Activated CD4-positive, alpha-beta T cell treated with anti-CD3 and anti-CD28 coated beads, Interleukin-2, Interleukin-6, amounts not matched to agents 100 ng/mL and 50 ng/mL, durations not matched to agents 16 hours and 8 hours (primary cell): ENCODE measurements at regions not wholly inside any gene's neighbourhood (a gene's known extent, or its start where the extent isn't known, plus 50 kb on each side); places are given as distances from the start of the nearest gene placed in this dataset.
"Not testable (repeated sequence)": the region's sequence is repeated elsewhere in the genome, so short reads cannot be mapped to it uniquely, and the experiment has no call there.

Experiments
- DNase-seq: peaks from one replicate; pipeline ENCODE4 v3.0.0-alpha.2; 2020

DNA sequence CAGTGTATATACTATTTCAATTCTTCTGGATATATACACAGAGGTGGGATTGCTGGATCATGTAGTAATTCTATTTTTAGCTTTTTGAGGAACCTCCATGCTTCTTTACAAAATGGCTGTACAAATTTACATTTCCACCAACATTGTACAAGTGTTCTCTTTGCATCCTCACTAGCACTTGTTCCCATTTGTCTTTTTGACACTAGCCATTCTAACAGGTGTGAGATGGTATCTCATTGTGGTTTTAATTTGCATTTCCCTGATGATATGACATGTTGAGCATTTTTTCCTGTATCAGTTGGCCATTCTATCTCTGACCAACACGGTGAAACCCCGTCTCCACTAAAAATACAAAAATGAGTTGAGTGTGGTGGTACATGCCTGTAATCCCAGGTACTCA is 68.1 kb upstream of the PMEPA1 start:
- DNase-seq, result no peak

DNA sequence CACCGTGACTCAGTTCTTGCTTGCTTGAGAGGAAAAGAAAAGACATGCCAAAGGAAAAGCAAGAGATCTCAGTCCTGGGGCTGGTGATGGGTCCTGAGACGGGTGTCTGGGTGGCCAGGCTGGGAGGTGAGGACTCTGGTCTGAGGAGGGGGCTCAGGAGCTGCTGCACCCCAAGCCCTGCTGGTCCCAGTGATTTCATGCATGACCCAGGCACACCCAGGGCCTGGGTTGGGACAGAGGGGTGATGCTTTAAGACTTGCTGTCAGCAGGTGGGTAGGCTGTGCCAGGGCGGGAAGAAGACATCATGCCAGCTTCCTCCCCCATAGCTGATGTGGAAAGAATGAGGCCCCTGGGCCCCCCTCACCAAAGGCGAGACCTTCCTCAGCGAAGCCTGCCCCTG is 65.1 kb upstream of the PMEPA1 start:
- DNase-seq, result no peak

DNA sequence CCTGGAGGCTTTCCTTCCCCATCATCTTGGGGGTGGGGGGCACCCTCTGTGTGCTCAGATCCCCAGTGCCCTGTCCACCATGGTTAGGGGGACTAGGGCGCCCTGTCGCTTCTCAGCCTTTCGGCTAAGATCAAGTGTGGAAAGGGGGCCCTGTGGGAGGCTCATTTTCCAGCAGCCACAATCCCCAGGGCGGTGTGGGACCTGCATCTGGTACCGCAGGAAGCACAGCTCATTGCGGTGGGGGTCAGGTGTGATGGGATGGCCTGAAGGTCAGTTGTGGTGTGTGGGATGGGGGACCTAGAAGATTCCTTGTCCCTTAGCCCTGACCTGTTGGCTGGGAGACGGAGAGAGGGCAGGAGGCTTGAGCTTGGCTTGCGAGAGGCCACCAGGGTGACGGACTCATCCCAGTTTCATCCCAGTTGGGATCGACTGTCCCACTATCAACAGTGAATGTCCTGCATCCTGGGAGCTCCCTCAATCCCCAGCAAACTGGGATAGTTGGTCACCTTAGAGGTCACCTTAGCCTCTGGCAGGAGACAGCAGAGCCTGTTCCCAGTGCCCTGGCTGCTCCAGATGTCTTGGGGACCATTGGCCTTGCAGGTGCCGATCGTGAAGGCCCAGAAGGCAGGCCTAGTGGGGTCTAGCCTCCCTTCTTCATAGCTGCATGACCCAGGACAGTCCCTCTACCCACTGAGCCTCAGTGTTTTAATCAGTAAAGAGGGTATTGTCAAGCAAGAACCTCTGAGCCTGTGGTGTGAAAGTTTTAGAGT is 64.5 kb upstream of the PMEPA1 start:
- no peak for DNase-seq

DNA sequence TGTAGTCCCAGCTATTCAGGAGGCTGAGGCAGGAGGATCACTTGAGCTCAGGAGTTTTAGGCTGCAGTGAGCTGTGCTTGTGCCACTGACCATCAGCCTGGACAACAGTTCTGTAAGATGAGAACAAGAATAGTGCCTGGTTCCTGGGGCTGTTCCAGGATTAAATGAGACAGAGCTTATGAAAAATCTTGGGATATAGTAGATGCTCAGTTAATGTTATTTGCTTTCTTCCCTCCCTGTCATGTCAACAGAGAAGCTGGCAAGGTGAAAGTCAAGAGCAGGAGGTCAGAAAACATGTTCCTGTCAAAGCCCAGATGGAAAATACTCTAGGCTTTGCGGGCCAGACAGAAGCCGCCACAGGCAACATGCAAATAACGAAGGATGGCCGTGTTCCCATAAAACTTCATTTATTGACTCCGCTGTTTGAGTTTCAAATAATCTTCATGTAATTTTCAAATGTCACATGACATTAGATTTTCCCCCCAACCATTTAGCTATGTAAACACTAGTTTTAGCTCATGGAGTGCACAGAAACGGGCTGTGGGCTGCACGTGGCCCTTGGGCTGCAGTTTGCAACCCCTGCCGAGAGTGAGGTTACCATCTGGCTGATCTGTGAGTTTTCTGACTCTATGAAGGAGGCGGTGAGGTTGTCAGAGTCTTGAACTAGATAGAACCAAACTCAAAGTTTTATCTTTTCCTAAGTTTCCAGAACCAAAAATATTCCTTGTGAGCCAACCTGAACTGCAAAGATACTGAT is 63.4 kb upstream of the PMEPA1 start:
- no peak for DNase-seq

DNA sequence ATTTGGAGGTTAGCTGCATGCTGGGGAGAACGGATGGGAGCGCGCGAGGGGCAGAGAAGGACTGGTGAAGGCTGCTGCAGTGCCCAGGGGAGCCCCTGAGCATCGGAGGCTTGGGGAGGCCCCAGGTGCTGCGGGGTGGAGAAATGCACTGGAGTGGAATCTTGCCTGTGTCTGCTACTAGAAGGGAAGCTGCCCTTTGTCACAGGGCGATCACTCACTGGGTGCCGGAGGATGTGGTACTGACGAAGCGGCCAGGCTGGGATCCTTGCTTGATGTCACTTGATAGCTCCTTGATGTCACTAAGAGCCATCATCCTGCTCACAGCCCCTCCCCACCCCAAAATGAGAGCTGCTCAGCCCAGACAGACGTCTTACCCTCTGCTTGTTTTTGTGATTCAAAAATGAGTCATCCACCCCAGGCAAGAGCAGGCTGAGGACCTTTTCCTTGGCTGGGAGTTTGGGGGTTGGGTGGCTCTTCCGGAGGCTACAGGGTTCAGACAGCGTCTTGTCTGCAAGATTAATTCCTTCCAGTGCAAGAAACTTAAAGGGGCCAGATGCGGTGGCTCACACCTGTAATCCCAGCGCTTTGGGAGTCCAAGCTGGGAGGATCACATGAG is 62.6 kb upstream of the PMEPA1 start:
- peak; percentile 15 for DNase-seq

DNA sequence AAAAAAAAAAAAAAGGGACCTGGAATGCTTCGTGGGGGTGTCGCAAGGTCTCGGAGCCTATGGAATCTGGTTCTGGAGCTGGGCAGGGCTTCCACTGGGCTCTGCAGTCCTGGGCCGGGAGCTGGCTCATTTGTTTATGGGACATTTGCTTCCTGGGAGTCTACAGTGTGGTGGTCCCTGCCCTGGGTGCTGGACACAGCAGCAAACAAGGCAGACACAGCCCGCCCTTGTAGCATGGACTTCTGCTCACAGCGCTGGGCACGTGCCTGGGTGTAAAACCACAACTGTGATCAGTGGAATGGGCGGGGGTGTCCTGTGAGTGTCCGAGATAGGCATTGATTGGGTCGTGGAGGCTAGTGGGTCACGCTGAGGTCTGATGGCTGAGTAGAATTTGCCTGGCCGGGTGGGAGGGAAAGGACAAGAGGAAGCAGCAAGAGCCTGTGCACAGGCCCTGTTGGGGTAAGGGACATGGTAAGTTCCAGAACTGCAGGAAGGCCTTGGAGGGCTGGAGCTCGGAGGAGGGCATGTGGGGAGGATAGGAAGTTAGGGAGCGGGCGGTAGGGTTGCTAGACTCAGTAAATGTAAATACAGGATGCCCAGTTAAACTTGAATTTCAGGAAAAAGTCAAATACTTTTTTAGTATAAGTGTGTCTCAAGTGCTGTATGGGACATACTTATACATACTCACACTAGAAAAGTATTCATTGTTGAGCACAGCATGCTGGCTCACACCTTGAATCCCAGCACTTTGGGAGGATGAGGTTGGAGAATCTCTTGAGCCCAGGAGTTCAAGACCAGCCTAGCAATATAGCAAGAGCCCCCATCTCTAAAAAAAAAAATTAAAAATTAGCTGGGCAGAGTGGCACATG is 61.3 kb upstream of the PMEPA1 start:
- no peak for DNase-seq

DNA sequence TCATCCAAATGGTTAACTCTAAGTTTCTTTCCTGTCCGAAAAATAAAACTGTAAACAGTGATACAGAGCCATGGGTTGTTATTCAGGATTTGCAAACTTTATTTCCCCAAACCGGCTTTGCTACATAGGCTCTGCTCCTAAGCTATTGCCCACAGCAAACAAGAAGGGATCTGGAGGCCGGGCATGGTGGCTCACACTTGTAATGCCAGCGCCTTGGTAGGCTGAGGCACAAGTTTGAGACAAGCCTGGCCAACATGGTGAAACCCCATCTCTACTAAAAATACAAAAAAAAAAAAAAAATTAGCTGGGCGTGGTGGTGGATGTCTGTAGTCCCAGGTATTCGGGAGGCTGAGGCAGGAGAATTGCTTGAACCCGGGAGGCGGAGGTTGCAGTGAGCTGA is 60.6 kb upstream of the PMEPA1 start:
- DNase-seq, result not testable (repeated sequence)

DNA sequence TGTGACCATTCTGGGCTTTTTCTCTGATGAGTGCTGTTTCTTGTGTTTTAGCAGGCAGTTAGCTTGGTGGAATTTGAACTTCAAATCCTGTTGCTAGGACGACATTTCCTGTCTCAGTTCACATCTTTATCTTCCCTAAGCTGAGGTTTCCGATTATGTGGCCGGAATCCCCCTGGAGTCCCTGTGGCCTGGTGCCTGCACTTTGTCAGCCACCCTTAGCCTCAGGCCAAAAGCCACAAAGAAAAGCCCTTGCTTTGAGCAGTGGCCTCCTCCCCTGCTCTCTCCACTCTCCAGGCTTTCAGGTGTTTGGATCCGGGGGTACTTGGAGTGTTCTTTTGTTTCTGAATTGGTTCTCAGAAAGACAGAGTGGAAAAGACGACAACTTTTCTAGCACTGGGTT is 59.9 kb upstream of the PMEPA1 start:
- no peak for DNase-seq

DNA sequence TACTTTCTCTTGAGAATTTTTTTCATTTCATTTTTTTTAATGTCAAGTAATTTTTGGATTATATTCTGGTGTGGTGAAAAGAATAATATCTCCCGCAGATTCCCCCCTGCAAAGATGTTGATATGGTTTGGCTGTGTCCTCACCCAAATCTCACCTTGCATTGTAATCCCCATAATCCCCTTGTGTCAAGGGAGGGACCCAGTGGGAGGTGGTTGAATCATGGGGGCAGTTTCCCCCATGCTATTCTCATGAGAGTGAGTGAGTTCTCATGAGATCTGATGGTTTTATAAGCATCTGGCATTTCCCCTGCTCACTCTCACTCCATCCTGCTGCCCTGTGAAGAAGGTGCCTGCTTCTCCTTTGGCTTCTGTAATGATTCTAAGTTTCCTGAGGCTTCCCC is 58.7 kb upstream of the PMEPA1 start:
- no peak for DNase-seq

DNA sequence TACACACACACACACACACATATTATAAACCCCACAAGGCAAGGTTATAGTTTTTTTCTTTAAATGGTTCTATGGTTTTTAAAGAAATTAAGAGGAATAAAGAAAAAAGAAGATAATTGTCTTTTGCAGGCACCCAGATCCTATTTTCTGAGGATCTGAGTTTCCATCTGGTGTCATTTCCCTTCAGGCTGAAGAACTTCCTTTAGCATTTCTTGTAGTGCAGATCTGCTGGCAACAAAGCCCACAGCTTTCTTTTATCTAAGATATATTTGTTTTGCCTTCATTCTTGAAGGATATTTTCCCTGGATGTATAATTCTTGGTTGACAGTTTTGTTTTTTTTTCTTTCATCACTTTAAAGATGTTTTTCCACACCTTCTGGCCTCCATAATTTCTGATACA is 57.6 kb upstream of the PMEPA1 start:
- no peak for DNase-seq

DNA sequence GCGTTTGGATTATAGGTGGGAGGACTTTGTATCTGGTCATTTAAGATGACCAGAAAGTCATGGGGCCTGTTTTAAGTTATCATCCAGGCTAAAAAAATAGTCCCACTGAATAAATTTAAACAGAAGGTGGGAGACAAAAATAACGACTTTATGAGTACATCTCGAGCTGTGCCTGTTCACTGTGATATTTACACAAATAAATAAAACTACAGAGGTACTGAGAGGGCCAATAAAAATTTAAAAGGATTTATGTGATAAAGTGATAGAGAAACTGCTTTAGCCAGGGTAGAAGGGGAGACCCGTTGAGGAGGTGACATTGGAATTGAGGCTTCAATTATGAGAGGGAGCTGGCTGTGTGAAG is 53.4 kb upstream of the PMEPA1 start:
- DNase-seq, result no peak

DNA sequence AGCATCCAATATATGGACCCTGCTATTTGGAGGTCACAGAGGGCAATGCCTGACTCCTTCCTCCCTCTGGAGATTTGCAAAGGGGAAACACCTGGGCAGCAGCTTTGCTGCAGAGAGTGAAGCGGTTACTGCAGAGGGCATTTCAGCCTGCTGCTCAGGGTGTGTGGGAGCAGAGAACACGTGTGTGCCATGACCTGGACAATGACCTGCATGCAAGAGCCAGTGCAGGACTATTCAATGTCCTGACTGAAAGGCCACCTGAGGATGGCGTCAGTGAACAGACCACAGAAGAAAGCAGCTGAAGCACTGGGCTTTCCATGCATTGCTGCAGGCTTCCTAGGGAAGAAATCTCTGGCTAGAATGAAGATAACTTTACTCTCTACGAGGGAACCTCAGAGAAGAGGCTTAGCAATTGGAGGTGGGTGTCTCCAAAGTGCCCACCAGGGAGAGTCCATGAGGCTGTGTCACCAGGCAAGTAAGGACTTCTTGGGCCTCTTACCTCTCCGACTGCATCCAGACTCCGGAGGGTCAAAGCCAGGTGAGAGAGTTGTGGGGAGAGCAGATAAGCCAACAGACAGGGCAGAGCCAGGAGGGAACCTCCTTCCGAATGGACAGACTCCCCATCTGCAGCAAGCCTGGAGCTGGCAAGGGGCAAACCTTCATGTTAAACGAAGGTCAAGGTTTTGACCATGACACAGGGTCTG is 52.9 kb upstream of the PMEPA1 start:
- DNase-seq, result no peak

DNA sequence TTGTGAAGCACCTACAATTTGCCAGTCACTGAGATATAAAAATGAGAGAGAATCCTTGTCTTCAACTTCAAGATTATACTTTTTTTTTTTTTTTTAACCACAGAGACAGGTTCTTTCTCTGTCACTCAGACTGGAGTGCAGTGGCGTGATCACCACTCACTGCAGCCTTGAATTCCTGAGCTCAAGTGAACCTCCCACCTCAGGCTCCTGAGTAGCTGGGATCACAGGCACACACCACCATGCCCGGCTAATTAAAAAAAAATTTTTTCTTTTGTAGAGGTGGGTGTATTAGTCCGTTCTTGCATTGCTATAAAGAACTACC is 51.6 kb upstream of the PMEPA1 start:
- no peak for DNase-seq

DNA sequence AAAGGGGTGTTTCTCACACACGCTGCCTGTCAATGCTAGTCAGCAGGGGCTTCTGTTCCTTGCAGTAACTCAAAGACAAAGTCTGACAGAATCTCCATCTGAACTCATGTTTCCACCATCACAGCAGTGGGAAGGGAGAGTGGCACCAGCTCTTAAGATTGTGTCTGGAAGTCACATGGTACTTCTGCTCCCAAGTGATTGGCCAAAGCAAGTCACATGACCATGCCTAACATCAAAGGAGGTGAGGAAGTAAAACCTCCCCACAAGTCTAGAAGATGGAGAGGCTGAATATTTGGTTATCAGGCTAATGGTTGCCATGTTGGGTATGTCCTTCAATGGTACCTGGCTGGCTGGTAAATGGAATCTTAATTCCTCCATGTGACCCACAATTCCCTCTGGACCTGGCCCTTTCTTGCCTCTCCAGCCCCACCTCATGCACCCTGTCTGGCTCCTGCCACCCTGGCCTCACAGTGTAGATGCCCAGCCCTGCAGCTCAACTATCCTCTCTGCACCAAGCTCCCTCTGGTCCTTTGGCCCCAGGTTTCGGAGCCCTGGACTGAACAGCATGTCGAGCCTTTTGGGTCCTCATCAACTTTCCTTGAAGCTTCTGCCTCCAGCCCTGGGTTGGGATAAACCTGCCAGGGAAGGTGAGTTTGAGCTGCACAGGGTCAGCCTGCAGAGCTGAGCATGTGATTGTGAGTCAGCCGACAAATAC is 51.0 kb upstream of the PMEPA1 start:
- DNase-seq, result no peak

DNA sequence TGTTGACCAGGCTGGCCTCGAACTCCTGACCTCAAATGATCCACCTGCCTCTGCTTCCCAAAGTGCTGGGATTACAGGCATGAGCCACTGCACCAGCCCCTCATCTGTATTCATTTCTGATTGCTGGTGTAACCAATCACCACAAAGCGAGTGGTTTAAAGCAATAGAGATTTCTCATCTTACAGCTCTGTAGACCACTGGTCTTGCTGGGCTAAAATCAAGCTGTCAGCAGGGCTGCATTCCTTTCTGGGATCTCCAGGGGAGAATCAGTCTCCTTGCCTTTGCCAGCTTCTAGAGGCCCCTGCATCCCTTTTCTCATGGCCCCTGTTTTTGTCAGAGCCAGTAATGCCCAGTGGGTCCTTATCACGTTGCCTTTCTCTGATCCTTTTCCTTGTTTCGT is 49.9 kb upstream of the PMEPA1 start:
- no peak for DNase-seq
